Osteocyte (in vitro differentiated cells): ENCODE measurements at regions not wholly inside any gene's neighbourhood (a gene's known extent, or its start where the extent isn't known, plus 50 kb on each side); places are given as distances from the start of the nearest gene placed in this dataset.
A peak's percentile ranks its signal among the peaks of the same experiment; 100 is the strongest.
"Not testable (repeated sequence)": the region's sequence is repeated elsewhere in the genome, so short reads cannot be mapped to it uniquely, and the experiment has no call there.

Source experiments
- DNase-seq: peaks from one replicate; pipeline ENCODE4 v3.0.0; 2021; ENCODE audit warnings: mixed read lengths; ENCODE audit not compliant: unreplicated experiment; ENCODE audit errors: extremely low spot score
- H3K27ac Mint-ChIP-seq: one replicate; pipeline ENCODE4 v1.8.0; 2021; ENCODE audit warnings: mild to moderate bottlenecking, mixed read lengths; ENCODE audit not compliant: unreplicated experiment
- H3K27me3 Mint-ChIP-seq: one replicate; pipeline ENCODE4 v1.8.0; 2021; ENCODE audit warnings: mixed read lengths; ENCODE audit not compliant: unreplicated experiment
- H3K36me3 Mint-ChIP-seq: one replicate; pipeline ENCODE4 v1.8.0; 2021; ENCODE audit warnings: mixed read lengths; ENCODE audit not compliant: unreplicated experiment
- H3K4me1 Mint-ChIP-seq: one replicate; pipeline ENCODE4 v1.8.0; 2021; ENCODE audit warnings: mixed read lengths; ENCODE audit not compliant: unreplicated experiment
- H3K4me3 Mint-ChIP-seq: one replicate; pipeline ENCODE4 v1.8.0; 2021; ENCODE audit warnings: mild to moderate bottlenecking, moderate library complexity, mixed read lengths; ENCODE audit not compliant: unreplicated experiment
- H3K9me3 Mint-ChIP-seq: one replicate; pipeline ENCODE4 v1.8.0; 2021; ENCODE audit warnings: mixed read lengths; ENCODE audit not compliant: unreplicated experiment
- TF ChIP-seq, protein P1 (sequence below): fragments of 200-600 bp; sonication (generic); IDR thresholded peaks from 2 replicates; pipeline ENCODE4 v1.5.0; 2021; ENCODE audit warnings: antibody characterized with exemption, mild to moderate bottlenecking, moderate library complexity

DNA sequence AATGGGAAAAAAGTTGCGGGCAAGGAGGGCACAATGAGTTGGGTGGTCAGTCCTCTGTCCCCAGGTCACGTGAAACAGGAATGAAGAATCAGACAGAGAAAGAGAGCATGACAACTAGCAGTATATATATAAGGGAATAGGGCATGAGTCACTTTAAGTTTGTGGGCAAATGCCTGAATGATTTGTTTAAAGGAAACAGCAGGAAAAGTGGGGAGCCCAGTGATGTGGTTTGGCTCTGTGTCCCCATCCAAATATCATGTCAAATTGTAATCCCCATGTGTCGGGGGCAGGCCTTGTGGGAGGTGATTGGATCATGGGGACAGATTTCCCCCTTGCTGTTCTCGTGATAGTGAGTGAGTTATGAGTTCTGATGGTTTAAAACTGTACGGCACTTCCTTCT lies 195.3 kb upstream of the IGF1 start:
- H3K27ac Mint-ChIP-seq: no peak overlapping the region

DNA sequence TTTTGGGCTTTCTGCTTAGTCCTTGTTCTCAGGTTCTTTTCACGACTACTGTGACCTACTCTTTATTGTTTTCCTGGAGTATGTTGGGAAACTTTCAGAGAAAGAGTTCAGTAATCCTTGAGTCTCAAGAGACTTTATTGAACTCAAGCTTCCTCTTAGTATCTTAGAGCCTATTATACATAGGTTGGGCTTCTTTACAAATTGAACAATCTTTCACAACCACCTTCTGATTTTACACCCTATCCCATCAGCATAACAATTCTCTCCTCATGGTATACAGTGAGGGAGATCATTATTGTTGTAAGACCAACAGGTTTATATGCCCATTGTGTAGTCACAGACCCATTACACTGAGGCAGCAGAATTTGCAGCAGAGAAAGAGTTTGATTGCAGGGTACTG lies 193.2 kb upstream of the IGF1 start:
- H3K27ac Mint-ChIP-seq: no peak overlapping the region
- TF ChIP-seq, protein P1, sequence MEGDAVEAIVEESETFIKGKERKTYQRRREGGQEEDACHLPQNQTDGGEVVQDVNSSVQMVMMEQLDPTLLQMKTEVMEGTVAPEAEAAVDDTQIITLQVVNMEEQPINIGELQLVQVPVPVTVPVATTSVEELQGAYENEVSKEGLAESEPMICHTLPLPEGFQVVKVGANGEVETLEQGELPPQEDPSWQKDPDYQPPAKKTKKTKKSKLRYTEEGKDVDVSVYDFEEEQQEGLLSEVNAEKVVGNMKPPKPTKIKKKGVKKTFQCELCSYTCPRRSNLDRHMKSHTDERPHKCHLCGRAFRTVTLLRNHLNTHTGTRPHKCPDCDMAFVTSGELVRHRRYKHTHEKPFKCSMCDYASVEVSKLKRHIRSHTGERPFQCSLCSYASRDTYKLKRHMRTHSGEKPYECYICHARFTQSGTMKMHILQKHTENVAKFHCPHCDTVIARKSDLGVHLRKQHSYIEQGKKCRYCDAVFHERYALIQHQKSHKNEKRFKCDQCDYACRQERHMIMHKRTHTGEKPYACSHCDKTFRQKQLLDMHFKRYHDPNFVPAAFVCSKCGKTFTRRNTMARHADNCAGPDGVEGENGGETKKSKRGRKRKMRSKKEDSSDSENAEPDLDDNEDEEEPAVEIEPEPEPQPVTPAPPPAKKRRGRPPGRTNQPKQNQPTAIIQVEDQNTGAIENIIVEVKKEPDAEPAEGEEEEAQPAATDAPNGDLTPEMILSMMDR: no peak
- peaks cover 21% of the 10 kb centered on the region for H3K9me3 Mint-ChIP-seq
- no peak for DNase-seq
- no peaks in the 10 kb centered on the region for H3K36me3 Mint-ChIP-seq
- no peaks in the 10 kb centered on the region for H3K27me3 Mint-ChIP-seq
- H3K4me1 Mint-ChIP-seq: peaks cover 2% of the 10 kb centered on the region
- H3K4me3 Mint-ChIP-seq: no peak overlapping the region

More for the DNA sequence above, 195.3 kb upstream of the IGF1 start:
- Mint-ChIP-seq H3K9me3 (peaks cover 24% of the 10 kb centered on the region), H3K27me3 (no peaks in the 10 kb centered on the region), H3K4me1 (no peaks in the 10 kb centered on the region), H3K36me3 (no peaks in the 10 kb centered on the region), H3K4me3 (no peak overlapping the region)
- TF ChIP-seq, protein P1: no peak
- no peak for DNase-seq

DNA sequence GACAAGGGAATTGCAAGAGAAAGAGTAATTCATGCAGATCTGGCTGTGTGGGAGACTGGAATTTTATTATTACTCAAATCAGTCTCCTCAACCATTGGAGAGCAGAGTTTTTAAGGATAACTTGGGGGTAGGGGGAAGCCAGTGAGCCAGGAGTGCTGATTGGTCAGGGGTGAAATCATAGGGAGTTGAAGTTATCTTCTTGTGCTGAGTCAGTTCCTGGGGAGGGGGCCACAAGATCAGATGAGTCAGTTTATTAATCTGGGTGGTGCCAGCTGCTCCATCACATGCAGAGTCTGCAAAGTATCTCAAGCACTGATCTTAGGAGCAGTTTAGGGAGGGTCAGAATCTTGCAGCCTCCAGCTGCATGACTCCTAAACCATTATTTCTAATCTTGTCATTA lies 191.8 kb upstream of the IGF1 start:
- not testable (repeated sequence) for H3K4me3 Mint-ChIP-seq, H3K36me3 Mint-ChIP-seq, H3K27me3 Mint-ChIP-seq, DNase-seq, H3K27ac Mint-ChIP-seq, H3K4me1 Mint-ChIP-seq
- peaks cover 19% of the 10 kb centered on the region for H3K9me3 Mint-ChIP-seq

DNA sequence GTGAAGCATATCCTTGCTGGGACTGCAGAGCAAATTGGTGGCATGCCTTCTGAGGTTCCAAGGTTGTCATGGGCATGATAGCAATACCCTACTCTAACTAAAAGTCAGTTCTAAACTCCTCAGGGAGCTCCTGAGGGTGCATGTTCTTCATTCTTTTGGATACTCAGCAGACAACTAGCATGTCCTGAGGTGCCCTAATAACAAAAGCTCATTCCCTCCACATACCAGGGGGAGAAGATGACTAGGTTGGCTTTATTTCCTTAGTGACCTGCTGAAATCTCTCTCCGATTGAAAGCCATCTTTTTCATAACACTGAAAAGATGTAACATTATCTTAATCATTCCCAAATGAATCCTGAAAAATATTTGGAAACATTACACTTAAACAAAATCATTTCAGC lies 188.7 kb upstream of the IGF1 start:
- no peak for DNase-seq
- TF ChIP-seq, protein P1: no peak
- H3K4me1 Mint-ChIP-seq: peaks cover 2% of the 10 kb centered on the region
- H3K27ac Mint-ChIP-seq: no peak overlapping the region
- no peak overlapping the region for H3K4me3 Mint-ChIP-seq
- no peaks in the 10 kb centered on the region for H3K36me3 Mint-ChIP-seq
- H3K27me3 Mint-ChIP-seq: no peaks in the 10 kb centered on the region
- H3K9me3 Mint-ChIP-seq: peaks cover 11% of the 10 kb centered on the region

DNA sequence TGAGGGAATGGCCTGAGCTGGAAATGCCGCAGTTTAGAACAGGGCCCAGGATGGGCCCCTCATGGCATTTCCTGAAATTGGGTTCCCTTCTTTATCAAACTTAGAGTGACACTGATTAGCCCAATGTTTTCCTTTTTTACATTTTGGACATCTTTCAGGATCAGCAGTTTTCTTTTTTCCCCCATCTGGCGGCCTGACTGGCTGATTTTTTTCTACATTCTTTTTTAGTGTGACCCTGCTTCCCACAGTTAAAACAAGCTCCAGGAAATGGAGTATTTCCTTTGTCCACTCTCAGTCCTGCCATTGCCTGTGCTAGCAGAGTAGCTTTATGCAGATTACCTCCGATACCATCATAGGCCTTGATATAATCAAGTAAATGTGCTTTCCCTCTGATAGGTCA lies 185.8 kb upstream of the IGF1 start:
- not testable (repeated sequence) for H3K27me3 Mint-ChIP-seq, H3K4me3 Mint-ChIP-seq, H3K27ac Mint-ChIP-seq

DNA sequence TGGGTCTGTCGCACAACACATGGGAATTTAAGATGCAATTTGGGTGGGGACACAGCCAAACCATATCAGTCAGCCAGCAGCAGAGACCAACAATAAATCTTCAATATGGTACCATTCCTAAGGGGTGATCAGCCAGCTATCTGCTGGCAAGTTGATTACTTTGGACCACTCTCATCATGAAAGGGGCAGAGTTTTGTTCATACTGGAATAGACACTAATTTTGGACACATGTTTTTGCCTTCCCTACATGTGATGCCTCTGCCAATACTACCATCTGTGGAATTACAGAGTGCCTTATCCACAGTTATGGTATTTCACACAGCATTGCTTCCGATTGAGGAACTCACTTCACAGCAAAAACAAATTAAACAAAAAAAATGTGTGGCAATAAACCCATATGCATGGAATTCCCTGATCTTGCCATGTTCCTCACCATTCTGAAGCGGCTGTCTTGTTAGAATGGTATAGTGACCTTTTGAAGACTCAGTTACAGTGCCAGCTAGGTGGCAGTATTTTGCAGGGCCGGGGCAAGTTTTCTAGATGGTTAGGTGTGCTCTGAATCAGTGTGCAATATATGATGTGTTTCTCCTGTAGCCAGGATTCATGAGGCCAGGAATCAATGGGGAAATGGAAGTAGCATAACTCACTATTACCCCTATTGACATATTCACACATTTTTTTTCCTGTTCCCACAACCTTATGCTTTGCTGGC lies 179.0 kb upstream of the IGF1 start:
- Mint-ChIP-seq H3K4me1 (no peaks in the 10 kb centered on the region), H3K27ac (no peak overlapping the region), H3K9me3 (peaks cover 11% of the 10 kb centered on the region), H3K27me3 (peaks cover 2% of the 10 kb centered on the region), H3K36me3 (no peaks in the 10 kb centered on the region), H3K4me3 (no peak overlapping the region)
- no peak for DNase-seq
- TF ChIP-seq, protein P1: peak; percentile 20

More for the DNA sequence above, 185.8 kb upstream of the IGF1 start:
- H3K4me1 Mint-ChIP-seq, H3K9me3 Mint-ChIP-seq, H3K36me3 Mint-ChIP-seq, DNase-seq: not testable (repeated sequence)
